Karpas-422 (cell line): ENCODE measurements at regions not wholly inside any gene's neighbourhood (a gene's known extent, or its start where the extent isn't known, plus 50 kb on each side); places are given as distances from the start of the nearest gene placed in this dataset.

Experiments
- DNase-seq: peaks from one replicate; pipeline ENCODE4 v3.0.0-alpha.2; 2015
- H2AFZ ChIP-seq: fragments of 200-600 bp; sonication (generic); 2 replicates; pipeline ENCODE4 v1.6.1; 2014; ENCODE audit warnings: antibody characterized with exemption, low read length, mixed read lengths
- H3K27ac ChIP-seq: fragments of 200-600 bp; sonication (generic); 2 replicates; pipeline ENCODE4 v1.5.1; 2014; ENCODE audit warnings: mild to moderate bottlenecking, low read length, moderate library complexity
- H3K27me3 ChIP-seq: fragments of 200-600 bp; sonication (generic); 2 replicates; pipeline ENCODE4 v1.6.1; 2014; ENCODE audit warnings: low read length, mixed read lengths
- H3K36me3 ChIP-seq: fragments of 200-600 bp; sonication (generic); 2 replicates; pipeline ENCODE4 v1.6.1; 2014; ENCODE audit warnings: low read length, mixed read lengths; ENCODE audit not compliant: insufficient read depth
- H3K4me1 ChIP-seq: fragments of 200-600 bp; sonication (generic); 2 replicates; pipeline ENCODE4 v1.6.1; 2014; ENCODE audit warnings: mild to moderate bottlenecking, low read length, mixed read lengths
- H3K4me2 ChIP-seq: fragments of 200-600 bp; sonication (generic); 2 replicates; pipeline ENCODE4 v1.6.1; 2014; ENCODE audit warnings: low read length, low read depth, mild to moderate bottlenecking; ENCODE audit not compliant: poor library complexity, severe bottlenecking
- H3K4me3 ChIP-seq: fragments of 200-600 bp; sonication (generic); 2 replicates; pipeline ENCODE4 v1.5.1; 2014; ENCODE audit warnings: mild to moderate bottlenecking, antibody characterized with exemption, low read length, mixed read lengths
- H3K79me2 ChIP-seq: fragments of 200-600 bp; sonication (generic); 2 replicates; pipeline ENCODE4 v1.6.1; 2014; ENCODE audit warnings: mild to moderate bottlenecking, low read length, mixed read lengths
- H3K9ac ChIP-seq: fragments of 200-600 bp; sonication (generic); 2 replicates; pipeline ENCODE4 v1.6.0; 2014; ENCODE audit warnings: low read length
- H3K9me2 ChIP-seq: fragments of 200-600 bp; sonication (generic), shearing (Covaris generic); replicated peaks from 2 replicates; pipeline ENCODE4 v1.6.0; 2014; ENCODE audit warnings: mild to moderate bottlenecking, low read length, moderate library complexity; ENCODE audit not compliant: insufficient read depth
- H3K9me3 ChIP-seq: fragments of 300-700, 200-600 bp; sonication (generic); 2 replicates; pipeline ENCODE4 v1.6.1; 2014; ENCODE audit warnings: low read length, mixed read lengths
- H4K20me1 ChIP-seq: fragments of 200-600 bp; sonication (generic); 2 replicates; pipeline ENCODE4 v1.6.1; 2014; ENCODE audit warnings: mild to moderate bottlenecking, antibody characterized with exemption, low read length, low read depth; ENCODE audit not compliant: insufficient read depth

DNA sequence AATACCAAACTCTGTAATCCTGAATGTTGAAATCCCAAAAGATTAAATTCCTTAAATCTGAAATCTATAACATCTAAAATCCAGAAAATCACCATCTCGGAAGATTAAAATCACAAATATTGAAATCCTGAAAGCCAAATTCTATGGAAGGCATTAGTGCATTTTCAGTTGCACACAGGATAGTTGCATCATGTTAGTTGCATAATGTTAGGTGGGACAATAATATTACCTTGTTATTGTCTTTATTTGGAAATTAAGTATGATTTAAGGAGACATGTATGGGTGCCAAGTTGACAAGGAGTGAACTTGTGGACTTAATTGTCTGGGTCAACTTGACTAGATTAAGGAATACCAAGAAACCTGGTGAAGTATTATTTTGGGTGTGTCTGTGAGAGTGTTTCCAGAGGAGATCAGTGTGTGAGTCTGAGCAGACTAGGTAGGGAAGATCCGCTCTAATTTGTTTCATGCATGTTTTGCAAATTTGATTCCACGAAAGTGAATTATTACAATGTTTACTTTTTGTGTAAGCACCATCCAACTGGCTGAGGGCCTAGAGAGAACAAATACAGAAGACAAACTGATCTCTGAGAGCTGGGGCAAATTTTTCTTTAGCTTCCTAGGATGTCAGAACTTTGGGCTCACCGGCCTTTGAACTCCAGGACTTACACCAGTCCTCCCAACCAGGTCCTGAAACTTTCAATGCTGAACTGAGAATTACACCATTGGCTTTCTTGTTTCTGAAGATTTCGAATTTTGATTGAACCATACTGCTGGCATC lies 545.1 kb upstream of the IRAK1BP1 start:
- H3K79me2 ChIP-seq: no peaks in the 10 kb centered on the region
- no peaks in the 10 kb centered on the region for H3K27me3 ChIP-seq
- H3K36me3 ChIP-seq: no peaks in the 10 kb centered on the region
- no peak overlapping the region for H3K4me2 ChIP-seq
- H3K9me3 ChIP-seq: no peaks in the 10 kb centered on the region
- H3K4me3 ChIP-seq: no peak overlapping the region
- no peaks in the 10 kb centered on the region for H4K20me1 ChIP-seq
- H2AFZ ChIP-seq: no peak overlapping the region
- H3K9ac ChIP-seq: no peak overlapping the region
- H3K27ac ChIP-seq: no peak overlapping the region
- no peaks in the 10 kb centered on the region for H3K4me1 ChIP-seq
- no peak for DNase-seq
- no peaks in the 10 kb centered on the region for H3K9me2 ChIP-seq

DNA sequence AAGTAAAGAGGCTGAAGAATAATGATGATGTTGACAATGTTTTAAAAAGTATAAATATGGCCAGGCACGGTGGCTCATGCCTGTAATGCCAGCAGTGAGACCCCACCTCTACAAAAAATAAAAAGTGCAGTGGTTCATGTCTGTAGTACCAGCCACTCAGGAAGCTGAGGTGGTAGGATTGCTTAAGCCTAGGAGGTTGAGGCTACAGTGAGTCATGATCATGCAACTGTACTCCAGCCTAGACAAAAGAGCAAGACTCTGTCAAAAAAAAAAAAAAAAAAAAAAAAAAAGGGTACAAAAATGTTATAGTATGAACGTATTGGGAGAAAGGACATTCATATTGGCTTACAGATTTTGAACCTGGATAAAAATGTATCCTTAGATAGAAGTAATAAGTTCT lies 543.1 kb upstream of the IRAK1BP1 start:
- H3K4me2 ChIP-seq: no peak overlapping the region
- H3K4me3 ChIP-seq: no peak overlapping the region
- H3K27me3 ChIP-seq: no peaks in the 10 kb centered on the region
- H3K9ac ChIP-seq: no peak overlapping the region
- no peak overlapping the region for H2AFZ ChIP-seq
- peaks cover 3% of the 10 kb centered on the region for H3K9me3 ChIP-seq
- no peak for DNase-seq
- no peaks in the 10 kb centered on the region for H4K20me1 ChIP-seq
- H3K79me2 ChIP-seq: no peaks in the 10 kb centered on the region
- H3K4me1 ChIP-seq: no peaks in the 10 kb centered on the region
- no peak overlapping the region for H3K27ac ChIP-seq
- H3K36me3 ChIP-seq: no peaks in the 10 kb centered on the region
- H3K9me2 ChIP-seq: no peaks in the 10 kb centered on the region

DNA sequence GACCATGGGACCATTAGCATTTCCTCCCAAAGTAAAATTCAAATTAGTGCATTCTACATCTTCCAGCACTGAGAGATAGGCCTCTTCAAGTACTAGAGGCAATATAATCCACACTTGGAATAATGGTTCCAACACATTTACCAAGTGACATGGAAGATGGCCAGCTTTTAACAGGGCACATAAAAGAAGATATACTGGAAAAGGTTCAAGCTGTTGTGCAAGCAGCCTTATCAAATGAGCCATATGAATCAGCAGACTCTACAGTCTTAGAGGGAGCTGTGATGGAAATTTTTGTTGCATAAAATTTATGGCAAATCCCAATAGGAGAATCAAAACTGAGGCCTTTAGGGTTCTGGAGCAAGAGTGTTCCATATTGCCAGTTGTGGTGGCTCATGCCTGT lies 526.6 kb upstream of the IRAK1BP1 start:
- no peak overlapping the region for H3K9ac ChIP-seq
- H3K27ac ChIP-seq: no peak overlapping the region
- H3K4me2 ChIP-seq: no peak overlapping the region
- H3K9me3 ChIP-seq: peaks cover 19% of the 10 kb centered on the region
- no peaks in the 10 kb centered on the region for H3K4me1 ChIP-seq
- no peaks in the 10 kb centered on the region for H3K79me2 ChIP-seq
- no peak for DNase-seq
- H3K4me3 ChIP-seq: no peak overlapping the region
- no peaks in the 10 kb centered on the region for H3K36me3 ChIP-seq
- no peaks in the 10 kb centered on the region for H3K9me2 ChIP-seq
- H2AFZ ChIP-seq: no peak overlapping the region
- H3K27me3 ChIP-seq: no peaks in the 10 kb centered on the region
- H4K20me1 ChIP-seq: no peaks in the 10 kb centered on the region

DNA sequence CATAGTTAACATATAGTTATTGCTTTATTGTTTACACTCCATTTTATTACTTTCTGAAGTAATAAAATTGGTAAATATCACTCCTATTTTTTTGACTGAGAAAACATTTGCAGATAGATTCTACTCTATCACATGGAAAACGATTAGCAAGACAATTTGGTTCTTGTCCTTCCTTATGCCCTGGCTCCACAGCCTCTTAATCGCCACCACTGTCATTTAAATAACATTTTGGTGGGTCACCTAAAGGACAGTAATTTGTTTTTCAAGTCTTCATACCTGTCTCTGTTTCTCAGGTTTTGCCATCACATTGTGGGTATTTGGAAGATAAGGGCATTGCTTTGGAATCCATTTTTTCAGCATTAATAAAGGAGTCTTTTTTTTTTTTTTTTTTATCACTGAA lies 521.5 kb upstream of the IRAK1BP1 start:
- Histone ChIP-seq H3K4me2 (no peak overlapping the region), H3K9me3 (peaks cover 12% of the 10 kb centered on the region), H3K4me3 (no peak overlapping the region), H3K79me2 (no peaks in the 10 kb centered on the region), H3K27me3 (no peaks in the 10 kb centered on the region), H3K27ac (no peak overlapping the region), H4K20me1 (no peaks in the 10 kb centered on the region), H2AFZ (no peak overlapping the region), H3K4me1 (no peaks in the 10 kb centered on the region), H3K9ac (no peak overlapping the region), H3K9me2 (no peaks in the 10 kb centered on the region), H3K36me3 (no peaks in the 10 kb centered on the region)
- no peak for DNase-seq

DNA sequence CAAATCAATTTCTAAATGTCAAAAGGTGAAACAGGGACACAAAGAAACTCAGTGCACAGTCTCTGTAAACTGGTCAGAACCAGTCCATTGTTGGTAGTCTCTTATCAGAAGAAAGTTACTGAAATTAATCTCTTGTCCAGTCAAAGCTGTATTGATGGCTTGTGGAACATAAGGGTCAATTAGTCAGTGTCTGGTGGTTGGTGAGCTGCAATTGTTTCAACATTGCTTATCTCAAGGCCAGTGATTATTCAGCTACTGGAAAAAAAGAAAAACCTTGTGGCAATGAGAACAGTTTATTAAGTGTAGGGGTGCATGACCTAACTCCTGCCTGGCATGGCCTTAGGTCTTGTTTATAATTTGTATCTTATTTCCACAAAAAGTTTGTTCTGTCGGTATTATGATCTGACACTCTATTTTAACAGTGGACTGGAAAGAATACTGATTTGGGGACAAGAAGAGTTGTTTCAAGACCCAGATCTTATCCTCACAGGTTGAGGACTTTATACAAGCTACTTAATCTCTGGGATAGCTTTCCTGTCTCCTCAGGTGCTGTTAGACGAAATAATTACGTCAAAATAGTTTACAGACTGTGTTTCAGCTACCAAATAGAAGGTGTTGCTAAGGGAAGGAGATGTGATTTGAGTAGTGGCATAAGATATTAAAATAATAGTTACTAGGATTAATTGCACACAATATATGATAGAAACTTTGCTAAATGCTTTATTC lies 520.0 kb upstream of the IRAK1BP1 start:
- Histone ChIP-seq H3K4me2 (no peak overlapping the region), H3K27me3 (no peaks in the 10 kb centered on the region)

DNA sequence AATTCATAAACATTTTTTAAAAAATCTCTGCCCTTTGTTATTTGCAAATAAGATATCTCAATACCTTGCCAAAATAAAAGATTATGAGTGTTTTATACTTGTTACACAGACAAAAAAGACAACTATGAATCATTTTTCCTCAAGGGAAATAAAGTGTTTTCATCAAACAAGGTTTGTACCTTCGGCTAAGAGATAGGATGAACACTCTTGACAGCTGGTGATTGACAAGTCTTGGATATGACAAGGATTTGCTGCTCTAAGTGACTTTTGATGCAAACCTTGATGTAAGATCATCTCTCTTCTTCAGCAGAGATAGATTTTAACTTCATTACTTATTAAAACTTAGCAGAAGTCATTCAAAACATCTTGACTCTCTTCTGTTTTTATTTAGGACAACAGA lies 514.3 kb upstream of the IRAK1BP1 start:
- Histone ChIP-seq H3K36me3 (no peaks in the 10 kb centered on the region), H3K4me1 (no peaks in the 10 kb centered on the region), H3K9me2 (no peaks in the 10 kb centered on the region), H3K27me3 (no peaks in the 10 kb centered on the region), H3K4me3 (no peak overlapping the region), H3K9ac (no peak overlapping the region), H3K9me3 (peaks cover 10% of the 10 kb centered on the region), H3K79me2 (no peaks in the 10 kb centered on the region), H4K20me1 (no peaks in the 10 kb centered on the region), H3K27ac (no peak overlapping the region), H2AFZ (no peak overlapping the region), H3K4me2 (no peak overlapping the region)
- DNase-seq: no peak

More for the DNA sequence above, 520.0 kb upstream of the IRAK1BP1 start:
- peaks cover 9% of the 10 kb centered on the region for H3K9me3 ChIP-seq
- H3K9me2 ChIP-seq: no peaks in the 10 kb centered on the region
- H4K20me1 ChIP-seq: no peaks in the 10 kb centered on the region
- H2AFZ ChIP-seq: no peak overlapping the region
- H3K9ac ChIP-seq: no peak overlapping the region
- H3K79me2 ChIP-seq: no peaks in the 10 kb centered on the region
- H3K36me3 ChIP-seq: no peaks in the 10 kb centered on the region
- H3K27ac ChIP-seq: no peak overlapping the region
- H3K4me3 ChIP-seq: no peak overlapping the region
- H3K4me1 ChIP-seq: no peaks in the 10 kb centered on the region
- DNase-seq: no peak

DNA sequence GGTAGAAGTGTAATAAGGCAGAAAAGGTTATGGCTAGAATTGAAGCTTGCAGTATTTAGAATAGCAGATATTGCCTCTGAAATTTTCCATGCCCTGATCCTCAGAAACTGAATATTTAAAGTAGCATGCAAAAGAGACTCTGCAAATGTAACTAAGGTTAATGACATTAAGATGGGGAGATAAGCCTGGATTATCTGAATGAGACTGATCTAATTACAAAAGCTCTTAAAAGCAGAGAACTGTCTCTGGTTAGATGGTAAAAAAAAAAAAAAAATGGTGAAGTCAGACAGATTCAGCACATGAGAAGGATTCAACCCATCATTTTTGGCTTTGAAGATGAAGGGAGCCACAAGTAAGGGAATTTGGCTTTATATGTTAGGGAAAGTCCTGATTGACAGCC lies 503.7 kb upstream of the IRAK1BP1 start:
- Histone ChIP-seq H3K4me1 (no peaks in the 10 kb centered on the region), H3K79me2 (no peaks in the 10 kb centered on the region), H3K9me3 (peaks cover 5% of the 10 kb centered on the region), H3K4me2 (no peak overlapping the region), H3K36me3 (no peaks in the 10 kb centered on the region), H4K20me1 (no peaks in the 10 kb centered on the region), H3K9ac (no peak overlapping the region), H3K27ac (no peak overlapping the region), H3K4me3 (no peak overlapping the region), H3K9me2 (no peaks in the 10 kb centered on the region), H3K27me3 (no peaks in the 10 kb centered on the region), H2AFZ (no peak overlapping the region)
- DNase-seq: no peak

DNA sequence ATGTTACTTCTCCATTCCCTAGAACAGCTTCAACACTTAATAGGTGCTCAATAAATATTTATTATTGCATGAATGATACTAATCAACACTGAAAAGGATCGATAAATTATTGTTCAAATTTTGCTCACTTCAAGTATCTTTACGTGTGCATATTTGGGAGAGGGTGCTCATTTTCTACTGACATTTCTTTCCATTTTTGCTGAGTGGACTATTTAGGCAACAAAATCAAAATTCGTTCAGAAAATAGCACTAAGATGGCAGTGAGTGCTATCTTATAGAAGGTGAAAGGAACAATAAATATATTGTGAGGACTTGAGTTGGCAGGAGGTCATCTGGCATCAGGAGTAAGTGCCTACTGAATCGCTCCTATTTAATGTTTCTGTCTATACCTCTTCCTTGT lies 501.9 kb upstream of the IRAK1BP1 start:
- Histone ChIP-seq H3K4me1 (no peaks in the 10 kb centered on the region), H3K4me2 (no peak overlapping the region), H4K20me1 (no peaks in the 10 kb centered on the region), H3K9me3 (peaks cover 7% of the 10 kb centered on the region), H3K27ac (no peak overlapping the region), H3K9ac (no peak overlapping the region), H3K9me2 (no peaks in the 10 kb centered on the region), H3K27me3 (no peaks in the 10 kb centered on the region), H3K36me3 (no peaks in the 10 kb centered on the region), H3K79me2 (no peaks in the 10 kb centered on the region), H3K4me3 (no peak overlapping the region), H2AFZ (no peak overlapping the region)
- DNase-seq: no peak
